WTC11 (cell line): ENCODE measurements at regions not wholly inside any gene's neighbourhood (a gene's known extent, or its start where the extent isn't known, plus 50 kb on each side); places are given as distances from the start of the nearest gene placed in this dataset.

Experiments used
- ATAC-seq: fragments of 200-7000 bp; cut with Tn5 transposase; 2 replicates; pipeline ENCODE4 v1.10.0; 2021; ENCODE audit warnings: mild to moderate bottlenecking, moderate library complexity
- CTCF ChIA-PET: fragments of 300-600 bp; sonication (Branson Sonifier 250); formaldehyde crosslinking; loops from one replicate; lab custom pipeline; 2021; ENCODE audit warnings: antibody characterized with exemption; lab: Charles Lee
- POLR2A ChIA-PET: fragments of 350-600 bp; sonication (Branson Sonifier 250); formaldehyde crosslinking; loops from one replicate; lab custom pipeline; 2021; ENCODE audit warnings: antibody characterized with exemption; lab: Charles Lee
- DNase-seq: peaks from one replicate; pipeline ENCODE4 v3.0.0; 2021; ENCODE audit warnings: low spot score
- H3K27ac Mint-ChIP-seq: 2 replicates; pipeline ENCODE4 v1.8.0; 2021; ENCODE audit warnings: mixed read lengths
- H3K27me3 Mint-ChIP-seq: 2 replicates; pipeline ENCODE4 v1.8.0; 2021; ENCODE audit warnings: low read depth, mild to moderate bottlenecking, moderate library complexity, mixed read lengths
- H3K36me3 Mint-ChIP-seq: 2 replicates; pipeline ENCODE4 v1.8.0; 2021; ENCODE audit warnings: mixed read lengths
- H3K4me1 Mint-ChIP-seq: 2 replicates; pipeline ENCODE4 v1.8.0; 2022; ENCODE audit warnings: mixed read lengths
- H3K4me3 Mint-ChIP-seq: 2 replicates; pipeline ENCODE4 v1.8.0; 2021; ENCODE audit warnings: mild to moderate bottlenecking, moderate library complexity, mixed read lengths
- H3K9me3 Mint-ChIP-seq: 2 replicates; pipeline ENCODE4 v1.8.0; 2021; ENCODE audit warnings: mixed read lengths
- CBFB ChIP-seq: sonication (generic); formaldehyde crosslinking; IDR thresholded peaks from 2 replicates; pipeline ENCODE4 v1.8.1; 2022; ENCODE audit warnings: mild to moderate bottlenecking, low read depth, missing genetic modification reagents
- ESRRA ChIP-seq: sonication (generic); formaldehyde crosslinking; IDR thresholded peaks from 2 replicates; pipeline ENCODE4 v1.8.1; 2022; ENCODE audit warnings: mild to moderate bottlenecking, missing genetic modification reagents, borderline replicate concordance
- FOXK1 ChIP-seq: sonication (generic); formaldehyde crosslinking; IDR thresholded peaks from 2 replicates; pipeline ENCODE4 v1.8.0; 2022; ENCODE audit warnings: mild to moderate bottlenecking, moderate library complexity, missing genetic modification reagents
- GTF2I ChIP-seq: fragments of 250-450 bp; sonication (Bioruptor Pico); conservative IDR thresholded peaks from 2 replicates; pipeline ENCODE4 v1.4.0; 2021; ENCODE audit warnings: mild to moderate bottlenecking
- JAZF1 ChIP-seq: fragments of 250-450 bp; sonication (Bioruptor Pico); IDR thresholded peaks from 2 replicates; pipeline ENCODE4 v1.9.0; 2021; ENCODE audit warnings: moderate library complexity, mild to moderate bottlenecking, inconsistent platforms
- NFE2L1 ChIP-seq: sonication (generic); formaldehyde crosslinking; IDR thresholded peaks from 2 replicates; pipeline ENCODE4 v1.8.1; 2023; ENCODE audit warnings: missing genetic modification reagents
- OVOL2 ChIP-seq: fragments of 250-450 bp; sonication (Bioruptor Pico); IDR thresholded peaks from 2 replicates; pipeline ENCODE4 v1.9.0; 2021; ENCODE audit warnings: mild to moderate bottlenecking, borderline replicate concordance
- RELA ChIP-seq: sonication (generic); formaldehyde crosslinking; IDR thresholded peaks from 2 replicates; pipeline ENCODE4 v1.8.1; 2022; ENCODE audit warnings: missing genetic modification reagents, mild to moderate bottlenecking, borderline replicate concordance
- SMAD3 ChIP-seq: sonication (generic); formaldehyde crosslinking; IDR thresholded peaks from 2 replicates; pipeline ENCODE4 v1.8.0; 2022; ENCODE audit warnings: missing genetic modification reagents, mild to moderate bottlenecking, borderline replicate concordance
- TCF7 ChIP-seq: sonication (generic); formaldehyde crosslinking; IDR thresholded peaks from 2 replicates; pipeline ENCODE4 v1.8.0; 2022; ENCODE audit warnings: mild to moderate bottlenecking, low read depth, missing genetic modification reagents, moderate library complexity
- TP53 ChIP-seq: sonication (generic); formaldehyde crosslinking; IDR thresholded peaks from 2 replicates; pipeline ENCODE4 v1.8.1; 2023; ENCODE audit warnings: mild to moderate bottlenecking, missing genetic modification reagents
- ZNF219 ChIP-seq: sonication (generic); formaldehyde crosslinking; IDR thresholded peaks from 2 replicates; pipeline ENCODE4 v1.8.0; 2023; ENCODE audit warnings: missing genetic modification reagents, mild to moderate bottlenecking, borderline replicate concordance
- ZNF317 ChIP-seq: sonication (generic); formaldehyde crosslinking; IDR thresholded peaks from 2 replicates; pipeline ENCODE4 v1.8.1; 2023; ENCODE audit warnings: low read depth, mild to moderate bottlenecking, moderate library complexity, missing genetic modification reagents, borderline replicate concordance
- TF ChIP-seq, protein P1 (sequence below): sonication (generic); formaldehyde crosslinking; IDR thresholded peaks from 2 replicates; pipeline ENCODE4 v1.8.1; 2023; ENCODE audit warnings: mild to moderate bottlenecking, missing genetic modification reagents
- TF ChIP-seq, protein P2 (sequence below): sonication (generic); formaldehyde crosslinking; IDR thresholded peaks from 2 replicates; pipeline ENCODE4 v1.8.0; 2022; ENCODE audit warnings: mild to moderate bottlenecking, missing genetic modification reagents
- TF ChIP-seq, protein P3 (sequence below): sonication (generic); formaldehyde crosslinking; IDR thresholded peaks from 2 replicates; pipeline ENCODE4 v1.8.0; 2022; ENCODE audit warnings: missing genetic modification reagents
- TF ChIP-seq, protein P4 (sequence below): sonication (generic); formaldehyde crosslinking; conservative IDR thresholded peaks from 2 replicates; pipeline ENCODE4 v1.8.1; 2022; ENCODE audit warnings: mild to moderate bottlenecking, missing genetic modification reagents
- TF ChIP-seq, protein P5 (sequence below): sonication (generic); formaldehyde crosslinking; IDR thresholded peaks from 2 replicates; pipeline ENCODE4 v1.8.1; 2022; ENCODE audit warnings: mild to moderate bottlenecking, missing genetic modification reagents, moderate library complexity, borderline replicate concordance
- TF ChIP-seq, protein P6 (sequence below): sonication (generic); formaldehyde crosslinking; IDR thresholded peaks from 2 replicates; pipeline ENCODE4 v1.8.1; 2023; ENCODE audit warnings: mild to moderate bottlenecking, missing genetic modification reagents, moderate library complexity
- TF ChIP-seq, protein P7 (sequence below): sonication (generic); formaldehyde crosslinking; IDR thresholded peaks from 2 replicates; pipeline ENCODE4 v1.8.0; 2023; ENCODE audit warnings: missing genetic modification reagents, mild to moderate bottlenecking, borderline replicate concordance

DNA sequence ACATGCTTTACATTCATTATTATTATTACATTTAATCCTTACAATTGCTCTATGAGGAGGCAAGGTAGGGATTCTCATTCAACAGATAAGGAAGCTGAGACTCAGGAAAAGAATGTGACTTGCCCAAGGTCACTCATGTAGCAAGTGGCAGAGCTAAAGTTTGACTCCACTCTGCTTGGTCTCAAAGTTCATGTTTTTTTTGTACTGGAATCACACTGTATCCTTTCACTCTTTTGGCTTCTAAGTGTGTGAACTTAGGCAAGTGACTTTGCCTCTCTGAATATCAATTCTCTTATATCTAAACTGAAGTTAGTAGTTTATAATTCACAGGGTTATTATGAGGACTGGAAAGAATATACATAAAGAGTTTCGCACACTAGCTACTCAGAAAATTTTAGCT, 247.9 kb upstream of the AR start (continued):
- TF ChIP-seq, protein P1, sequence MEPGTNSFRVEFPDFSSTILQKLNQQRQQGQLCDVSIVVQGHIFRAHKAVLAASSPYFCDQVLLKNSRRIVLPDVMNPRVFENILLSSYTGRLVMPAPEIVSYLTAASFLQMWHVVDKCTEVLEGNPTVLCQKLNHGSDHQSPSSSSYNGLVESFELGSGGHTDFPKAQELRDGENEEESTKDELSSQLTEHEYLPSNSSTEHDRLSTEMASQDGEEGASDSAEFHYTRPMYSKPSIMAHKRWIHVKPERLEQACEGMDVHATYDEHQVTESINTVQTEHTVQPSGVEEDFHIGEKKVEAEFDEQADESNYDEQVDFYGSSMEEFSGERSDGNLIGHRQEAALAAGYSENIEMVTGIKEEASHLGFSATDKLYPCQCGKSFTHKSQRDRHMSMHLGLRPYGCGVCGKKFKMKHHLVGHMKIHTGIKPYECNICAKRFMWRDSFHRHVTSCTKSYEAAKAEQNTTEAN = no peak
- no peak for TF ChIP-seq JAZF1 (CRISPR knock-in tag)
- TF ChIP-seq, protein P2, sequence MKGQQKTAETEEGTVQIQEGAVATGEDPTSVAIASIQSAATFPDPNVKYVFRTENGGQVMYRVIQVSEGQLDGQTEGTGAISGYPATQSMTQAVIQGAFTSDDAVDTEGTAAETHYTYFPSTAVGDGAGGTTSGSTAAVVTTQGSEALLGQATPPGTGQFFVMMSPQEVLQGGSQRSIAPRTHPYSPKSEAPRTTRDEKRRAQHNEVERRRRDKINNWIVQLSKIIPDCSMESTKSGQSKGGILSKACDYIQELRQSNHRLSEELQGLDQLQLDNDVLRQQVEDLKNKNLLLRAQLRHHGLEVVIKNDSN = no peak
- no peak for TF ChIP-seq TP53
- TF ChIP-seq, protein P3, sequence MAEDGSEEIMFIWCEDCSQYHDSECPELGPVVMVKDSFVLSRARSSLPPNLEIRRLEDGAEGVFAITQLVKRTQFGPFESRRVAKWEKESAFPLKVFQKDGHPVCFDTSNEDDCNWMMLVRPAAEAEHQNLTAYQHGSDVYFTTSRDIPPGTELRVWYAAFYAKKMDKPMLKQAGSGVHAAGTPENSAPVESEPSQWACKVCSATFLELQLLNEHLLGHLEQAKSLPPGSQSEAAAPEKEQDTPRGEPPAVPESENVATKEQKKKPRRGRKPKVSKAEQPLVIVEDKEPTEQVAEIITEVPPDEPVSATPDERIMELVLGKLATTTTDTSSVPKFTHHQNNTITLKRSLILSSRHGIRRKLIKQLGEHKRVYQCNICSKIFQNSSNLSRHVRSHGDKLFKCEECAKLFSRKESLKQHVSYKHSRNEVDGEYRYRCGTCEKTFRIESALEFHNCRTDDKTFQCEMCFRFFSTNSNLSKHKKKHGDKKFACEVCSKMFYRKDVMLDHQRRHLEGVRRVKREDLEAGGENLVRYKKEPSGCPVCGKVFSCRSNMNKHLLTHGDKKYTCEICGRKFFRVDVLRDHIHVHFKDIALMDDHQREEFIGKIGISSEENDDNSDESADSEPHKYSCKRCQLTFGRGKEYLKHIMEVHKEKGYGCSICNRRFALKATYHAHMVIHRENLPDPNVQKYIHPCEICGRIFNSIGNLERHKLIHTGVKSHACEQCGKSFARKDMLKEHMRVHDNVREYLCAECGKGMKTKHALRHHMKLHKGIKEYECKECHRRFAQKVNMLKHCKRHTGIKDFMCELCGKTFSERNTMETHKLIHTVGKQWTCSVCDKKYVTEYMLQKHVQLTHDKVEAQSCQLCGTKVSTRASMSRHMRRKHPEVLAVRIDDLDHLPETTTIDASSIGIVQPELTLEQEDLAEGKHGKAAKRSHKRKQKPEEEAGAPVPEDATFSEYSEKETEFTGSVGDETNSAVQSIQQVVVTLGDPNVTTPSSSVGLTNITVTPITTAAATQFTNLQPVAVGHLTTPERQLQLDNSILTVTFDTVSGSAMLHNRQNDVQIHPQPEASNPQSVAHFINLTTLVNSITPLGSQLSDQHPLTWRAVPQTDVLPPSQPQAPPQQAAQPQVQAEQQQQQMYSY = no peak

DNA sequence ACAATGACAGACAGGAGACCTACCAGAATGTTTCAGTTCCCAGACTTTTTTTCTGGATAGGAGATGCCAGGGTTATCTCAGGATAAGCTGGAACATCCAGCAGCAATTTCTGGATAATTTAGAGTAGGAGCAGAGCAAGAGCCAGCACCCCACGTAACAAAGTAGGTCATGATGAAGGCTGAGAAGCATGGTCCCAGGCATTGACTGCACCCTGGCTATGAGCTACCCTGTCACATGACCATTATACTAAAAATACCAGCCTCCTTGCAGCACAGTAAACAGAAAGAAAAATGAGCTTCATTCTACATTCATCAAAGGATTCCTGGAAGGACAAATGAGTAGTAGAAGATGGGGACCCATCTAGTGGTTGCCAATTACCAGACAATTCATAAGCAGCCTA, 247.4 kb upstream of the AR start:
- H3K36me3 Mint-ChIP-seq = no peaks in the 10 kb centered on the region
- no peak overlapping the region for H3K27ac Mint-ChIP-seq
- DNase-seq (no peak), ATAC-seq (no peak)
- no peaks in the 10 kb centered on the region for H3K9me3 Mint-ChIP-seq
- ChIA-PET CTCF (no interaction called here), POLR2A (no interaction called here)
- peaks cover 7% of the 10 kb centered on the region; the same call in 1 of the 2 replicates for H3K4me1 Mint-ChIP-seq
- no peak overlapping the region for H3K4me3 Mint-ChIP-seq
- TF ChIP-seq, protein P1 = no peak
- no peak for TF ChIP-seq TCF7 (CRISPR knock-in tag)
- TF ChIP-seq, protein P4, sequence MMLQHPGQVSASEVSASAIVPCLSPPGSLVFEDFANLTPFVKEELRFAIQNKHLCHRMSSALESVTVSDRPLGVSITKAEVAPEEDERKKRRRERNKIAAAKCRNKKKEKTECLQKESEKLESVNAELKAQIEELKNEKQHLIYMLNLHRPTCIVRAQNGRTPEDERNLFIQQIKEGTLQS = no peak
- no peaks in the 10 kb centered on the region for H3K27me3 Mint-ChIP-seq

DNA sequence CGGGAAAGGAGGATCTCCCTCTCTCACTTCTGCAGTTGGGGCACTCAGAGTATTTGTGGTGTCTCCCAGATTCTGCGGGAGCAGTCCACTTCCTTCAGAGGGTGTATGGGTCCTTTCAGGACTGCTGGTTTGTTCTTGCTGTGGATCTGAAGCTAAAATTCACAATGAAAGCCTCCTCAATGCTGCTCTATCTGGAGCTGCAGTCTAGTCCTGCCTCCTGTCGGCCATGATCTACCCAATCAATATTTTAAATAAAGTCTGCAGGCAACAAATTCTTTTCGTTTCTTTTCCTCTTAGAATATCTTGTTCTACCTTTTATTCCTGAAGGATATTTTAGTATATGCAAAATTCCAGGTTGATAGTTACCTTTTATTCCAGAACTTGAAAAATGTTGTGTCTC, 226.1 kb upstream of the AR start:
- ChIA-PET POLR2A (no interaction called here), CTCF (no interaction called here)
- Mint-ChIP-seq H3K4me3 (no peak overlapping the region), H3K36me3 (no peaks in the 10 kb centered on the region), H3K9me3 (peaks cover 5% of the 10 kb centered on the region), H3K27me3 (no peaks in the 10 kb centered on the region), H3K4me1 (no peaks in the 10 kb centered on the region), H3K27ac (no peak overlapping the region)
- TF ChIP-seq NFE2L1 (CRISPR knock-in tag) = no peak
- no peak for TF ChIP-seq FOXK1 (CRISPR knock-in tag)
- TF ChIP-seq, protein P5, sequence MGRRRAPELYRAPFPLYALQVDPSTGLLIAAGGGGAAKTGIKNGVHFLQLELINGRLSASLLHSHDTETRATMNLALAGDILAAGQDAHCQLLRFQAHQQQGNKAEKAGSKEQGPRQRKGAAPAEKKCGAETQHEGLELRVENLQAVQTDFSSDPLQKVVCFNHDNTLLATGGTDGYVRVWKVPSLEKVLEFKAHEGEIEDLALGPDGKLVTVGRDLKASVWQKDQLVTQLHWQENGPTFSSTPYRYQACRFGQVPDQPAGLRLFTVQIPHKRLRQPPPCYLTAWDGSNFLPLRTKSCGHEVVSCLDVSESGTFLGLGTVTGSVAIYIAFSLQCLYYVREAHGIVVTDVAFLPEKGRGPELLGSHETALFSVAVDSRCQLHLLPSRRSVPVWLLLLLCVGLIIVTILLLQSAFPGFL = no peak
- TF ChIP-seq OVOL2 (CRISPR knock-in tag) = no peak
- no peak for TF ChIP-seq SMAD3 (CRISPR knock-in tag)
- TF ChIP-seq ESRRA (CRISPR knock-in tag) = no peak
- no peak for TF ChIP-seq RELA (CRISPR knock-in tag)
- no peak for TF ChIP-seq CBFB
- TF ChIP-seq GTF2I (CRISPR knock-in tag) = no peak
- no peak for TF ChIP-seq ZNF317 (CRISPR knock-in tag)
- TF ChIP-seq, protein P6, sequence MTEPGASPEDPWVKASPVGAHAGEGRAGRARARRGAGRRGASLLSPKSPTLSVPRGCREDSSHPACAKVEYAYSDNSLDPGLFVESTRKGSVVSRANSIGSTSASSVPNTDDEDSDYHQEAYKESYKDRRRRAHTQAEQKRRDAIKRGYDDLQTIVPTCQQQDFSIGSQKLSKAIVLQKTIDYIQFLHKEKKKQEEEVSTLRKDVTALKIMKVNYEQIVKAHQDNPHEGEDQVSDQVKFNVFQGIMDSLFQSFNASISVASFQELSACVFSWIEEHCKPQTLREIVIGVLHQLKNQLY (CRISPR knock-in tag) = no peak
- TF ChIP-seq, protein P7, sequence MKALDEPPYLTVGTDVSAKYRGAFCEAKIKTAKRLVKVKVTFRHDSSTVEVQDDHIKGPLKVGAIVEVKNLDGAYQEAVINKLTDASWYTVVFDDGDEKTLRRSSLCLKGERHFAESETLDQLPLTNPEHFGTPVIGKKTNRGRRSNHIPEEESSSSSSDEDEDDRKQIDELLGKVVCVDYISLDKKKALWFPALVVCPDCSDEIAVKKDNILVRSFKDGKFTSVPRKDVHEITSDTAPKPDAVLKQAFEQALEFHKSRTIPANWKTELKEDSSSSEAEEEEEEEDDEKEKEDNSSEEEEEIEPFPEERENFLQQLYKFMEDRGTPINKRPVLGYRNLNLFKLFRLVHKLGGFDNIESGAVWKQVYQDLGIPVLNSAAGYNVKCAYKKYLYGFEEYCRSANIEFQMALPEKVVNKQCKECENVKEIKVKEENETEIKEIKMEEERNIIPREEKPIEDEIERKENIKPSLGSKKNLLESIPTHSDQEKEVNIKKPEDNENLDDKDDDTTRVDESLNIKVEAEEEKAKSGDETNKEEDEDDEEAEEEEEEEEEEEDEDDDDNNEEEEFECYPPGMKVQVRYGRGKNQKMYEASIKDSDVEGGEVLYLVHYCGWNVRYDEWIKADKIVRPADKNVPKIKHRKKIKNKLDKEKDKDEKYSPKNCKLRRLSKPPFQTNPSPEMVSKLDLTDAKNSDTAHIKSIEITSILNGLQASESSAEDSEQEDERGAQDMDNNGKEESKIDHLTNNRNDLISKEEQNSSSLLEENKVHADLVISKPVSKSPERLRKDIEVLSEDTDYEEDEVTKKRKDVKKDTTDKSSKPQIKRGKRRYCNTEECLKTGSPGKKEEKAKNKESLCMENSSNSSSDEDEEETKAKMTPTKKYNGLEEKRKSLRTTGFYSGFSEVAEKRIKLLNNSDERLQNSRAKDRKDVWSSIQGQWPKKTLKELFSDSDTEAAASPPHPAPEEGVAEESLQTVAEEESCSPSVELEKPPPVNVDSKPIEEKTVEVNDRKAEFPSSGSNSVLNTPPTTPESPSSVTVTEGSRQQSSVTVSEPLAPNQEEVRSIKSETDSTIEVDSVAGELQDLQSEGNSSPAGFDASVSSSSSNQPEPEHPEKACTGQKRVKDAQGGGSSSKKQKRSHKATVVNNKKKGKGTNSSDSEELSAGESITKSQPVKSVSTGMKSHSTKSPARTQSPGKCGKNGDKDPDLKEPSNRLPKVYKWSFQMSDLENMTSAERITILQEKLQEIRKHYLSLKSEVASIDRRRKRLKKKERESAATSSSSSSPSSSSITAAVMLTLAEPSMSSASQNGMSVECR = no peak
- no peak for TF ChIP-seq ZNF219
- no peak for ATAC-seq
- DNase-seq = no peak
